ENCODE measurements at regions not wholly inside any gene's neighbourhood (a gene's known extent, or its start where the extent isn't known, plus 50 kb on each side); places are given as distances from the start of the nearest gene placed in this dataset.

GRCh38 chr9:13493697-13494096 is 214.2 kb upstream of the MPDZ start:
- TF ChIP-seq CTCF (IDR thresholded peaks at IDR 0.05; ENCODE audit: low read length), result no peak
- TF ChIP-seq EZH2 (IDR thresholded peaks at IDR 0.05; ENCODE audit: borderline replicate concordance, low read length), result no peak
